Peyer's patch (tissue), 4 donors: ENCODE measurements at regions not wholly inside any gene's neighbourhood (a gene's known extent, or its start where the extent isn't known, plus 50 kb on each side); places are given as distances from the start of the nearest gene placed in this dataset.

Experiments
- DNase-seq, 3 donors: peaks; one replicate each; pipeline ENCODE4 v3.0.0-alpha.2; 2017 to 2019
- H3K27ac ChIP-seq, 4 donors: fragments of 200-600 bp; sonication (generic); one replicate each; pipeline ENCODE4 v1.5.1; 2016 to 2019
- H3K27me3 ChIP-seq, 2 donors: fragments of 200-600 bp; sonication (generic); one replicate each; pipeline ENCODE4 v1.5.1; 2019
- H3K36me3 ChIP-seq, 3 donors: fragments of 200-600 bp; sonication (generic); one replicate each; pipeline ENCODE4 v1.5.1; 2016 to 2019
- H3K4me1 ChIP-seq, 4 donors: fragments of 200-600 bp; sonication (generic); one replicate each; pipeline ENCODE4 v1.5.1; 2016 to 2019
- H3K4me3 ChIP-seq, 4 donors: fragments of 200-600 bp; sonication (generic); 1 replicate in 3 of 4; 2 replicates in 1 of 4; pipeline ENCODE4 v1.5.1; 2016 to 2019; ENCODE audit warnings: mild to moderate bottlenecking in 1 of 4
- H3K9me3 ChIP-seq, 4 donors: fragments of 200-600 bp; sonication (generic); one replicate each; pipeline ENCODE4 v1.5.1; 2016 to 2019; ENCODE audit warnings: mild to moderate bottlenecking in 1 of 4
- POLR2A ChIP-seq, 2 donors: fragments of 450-650 bp; IDR thresholded peaks; one replicate each; pipeline ENCODE4 v1.5.1; 2017; ENCODE audit warnings: antibody characterized with exemption in 2 of 2, mild to moderate bottlenecking in 2 of 2, moderate library complexity in 2 of 2
- TF ChIP-seq, protein P1 (sequence below), 6 experiments: fragments of 450-650 bp in 4 of 6; fragments of 200-600 bp in 2 of 6; sonication (generic) in 1 of 6; IDR thresholded peaks; one replicate each; pipeline ENCODE4 v1.5.1; 2017 to 2019; ENCODE audit warnings: antibody characterized with exemption in 6 of 6, mild to moderate bottlenecking in 3 of 6, moderate library complexity in 1 of 6

DNA sequence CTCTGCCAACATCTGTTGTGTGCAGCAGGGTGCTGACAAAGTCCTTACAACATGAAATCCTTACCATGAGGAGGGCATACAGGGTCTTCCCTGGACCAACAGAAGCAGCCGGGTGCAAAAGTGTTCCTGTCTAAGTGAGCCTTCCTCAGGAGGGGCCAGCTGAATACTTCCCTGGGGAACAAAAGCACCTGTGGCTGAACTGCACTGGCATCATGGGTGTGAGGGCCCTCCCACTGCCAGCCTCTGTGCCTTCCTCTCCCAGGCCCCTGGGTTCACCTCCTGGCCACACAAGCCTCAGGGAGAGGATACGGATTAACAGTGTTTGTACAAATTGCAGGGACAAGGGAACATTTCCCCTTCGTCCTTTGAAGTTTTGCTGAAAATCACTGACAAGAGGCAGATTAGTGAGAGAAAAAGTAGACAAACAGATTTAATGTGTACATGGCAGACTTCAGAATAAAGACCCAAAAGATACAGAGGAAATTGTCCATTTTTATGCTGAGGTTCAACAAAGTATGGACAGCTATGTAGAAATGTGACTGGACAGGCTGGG is 91.0 kb upstream of the PPM1J start:
- DNase-seq, result no peak
- Histone ChIP-seq H3K36me3 (no peaks in the 10 kb centered on the region), H3K9me3 (no peaks in the 10 kb centered on the region), H3K4me3 (no peak overlapping the region), H3K27ac (no peak overlapping the region), H3K4me1 (no peaks in the 10 kb centered on the region), H3K27me3 (no peaks in the 10 kb centered on the region)
- no peak for TF ChIP-seq POLR2A (IDR thresholded peaks at IDR 0.05)
- TF ChIP-seq, protein P1, sequence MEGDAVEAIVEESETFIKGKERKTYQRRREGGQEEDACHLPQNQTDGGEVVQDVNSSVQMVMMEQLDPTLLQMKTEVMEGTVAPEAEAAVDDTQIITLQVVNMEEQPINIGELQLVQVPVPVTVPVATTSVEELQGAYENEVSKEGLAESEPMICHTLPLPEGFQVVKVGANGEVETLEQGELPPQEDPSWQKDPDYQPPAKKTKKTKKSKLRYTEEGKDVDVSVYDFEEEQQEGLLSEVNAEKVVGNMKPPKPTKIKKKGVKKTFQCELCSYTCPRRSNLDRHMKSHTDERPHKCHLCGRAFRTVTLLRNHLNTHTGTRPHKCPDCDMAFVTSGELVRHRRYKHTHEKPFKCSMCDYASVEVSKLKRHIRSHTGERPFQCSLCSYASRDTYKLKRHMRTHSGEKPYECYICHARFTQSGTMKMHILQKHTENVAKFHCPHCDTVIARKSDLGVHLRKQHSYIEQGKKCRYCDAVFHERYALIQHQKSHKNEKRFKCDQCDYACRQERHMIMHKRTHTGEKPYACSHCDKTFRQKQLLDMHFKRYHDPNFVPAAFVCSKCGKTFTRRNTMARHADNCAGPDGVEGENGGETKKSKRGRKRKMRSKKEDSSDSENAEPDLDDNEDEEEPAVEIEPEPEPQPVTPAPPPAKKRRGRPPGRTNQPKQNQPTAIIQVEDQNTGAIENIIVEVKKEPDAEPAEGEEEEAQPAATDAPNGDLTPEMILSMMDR (IDR thresholded peaks at IDR 0.05), result no peak

- no peak for DNase-seq
- no peak for TF ChIP-seq POLR2A (IDR thresholded peaks at IDR 0.05)
- TF ChIP-seq, protein P1 (IDR thresholded peaks at IDR 0.05), result no peak
These were observed 90.2 kb upstream of the PPM1J start for GRCh38 chr1:112805155-112805853.

GRCh38 chr1:112803906-112804762 is 89.0 kb upstream of the PPM1J start:
- Histone ChIP-seq H3K36me3 (no peaks in the 10 kb centered on the region), H3K27ac (no peak overlapping the region), H3K4me1 (no peaks in the 10 kb centered on the region), H3K4me3 (no peak overlapping the region), H3K9me3 (no peaks in the 10 kb centered on the region), H3K27me3 (no peaks in the 10 kb centered on the region)
- TF ChIP-seq, protein P1 (IDR thresholded peaks at IDR 0.05), result peak in 4 of 6 experiments; percentile 68 to 87 (median 77)
- no peak for TF ChIP-seq POLR2A (IDR thresholded peaks at IDR 0.05)
- peak; percentile 31 to 80 (median 80) for DNase-seq

More at GRCh38 chr1:112805155-112805853, 90.2 kb upstream of the PPM1J start:
- H3K9me3 ChIP-seq, result no peaks in the 10 kb centered on the region
- no peaks in the 10 kb centered on the region for H3K36me3 ChIP-seq
- no peak overlapping the region for H3K27ac ChIP-seq
- no peaks in the 10 kb centered on the region for H3K27me3 ChIP-seq
- no peak overlapping the region for H3K4me3 ChIP-seq
- H3K4me1 ChIP-seq, result no peaks in the 10 kb centered on the region

DNA sequence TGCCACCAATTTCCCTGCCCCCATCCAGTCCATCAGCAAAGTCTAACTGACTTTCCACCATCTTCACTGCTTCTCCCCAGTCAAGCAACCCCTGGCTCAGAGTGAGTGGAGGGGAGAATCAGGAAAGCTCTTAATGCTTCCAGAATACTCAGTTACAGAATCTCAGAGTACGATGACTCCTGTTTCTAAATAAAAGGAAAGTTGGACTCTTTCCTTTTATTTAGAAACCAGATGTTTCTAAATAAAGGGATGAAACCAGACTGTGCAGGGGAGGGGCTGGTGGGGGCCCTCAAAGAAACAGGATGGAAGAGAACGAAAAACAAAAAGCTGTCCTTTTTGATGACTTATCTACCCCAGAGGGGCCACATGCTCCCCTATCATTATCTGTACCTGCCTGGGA is 85.2 kb upstream of the PPM1J start:
- no peak overlapping the region for H3K4me3 ChIP-seq
- no peaks in the 10 kb centered on the region for H3K9me3 ChIP-seq
- H3K4me1 ChIP-seq, result no peaks in the 10 kb centered on the region
- no peak overlapping the region for H3K27ac ChIP-seq
- DNase-seq, result no peak
- TF ChIP-seq, protein P1 (IDR thresholded peaks at IDR 0.05), result no peak
- no peak for TF ChIP-seq POLR2A (IDR thresholded peaks at IDR 0.05)
- no peaks in the 10 kb centered on the region for H3K36me3 ChIP-seq
- no peaks in the 10 kb centered on the region for H3K27me3 ChIP-seq

DNA sequence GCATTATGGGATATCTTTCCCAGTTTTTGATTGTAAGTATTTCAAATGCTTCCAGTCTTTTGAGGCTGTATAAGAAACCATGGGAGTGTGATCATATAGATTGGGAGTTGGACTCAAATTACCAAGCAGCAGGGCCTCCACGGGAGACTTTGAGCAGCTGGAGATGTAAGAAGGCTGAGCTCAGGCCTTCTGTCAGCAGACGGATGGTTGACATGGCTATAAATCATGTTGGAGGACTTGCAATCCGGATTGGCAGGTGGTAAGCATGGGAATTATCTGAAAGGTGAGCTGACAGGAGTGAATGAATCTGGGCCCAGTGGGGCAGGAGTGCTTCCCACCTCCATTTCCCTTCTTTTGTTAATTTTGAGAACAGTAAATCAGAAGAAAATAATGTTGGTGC is 83.2 kb upstream of the PPM1J start:
- H3K27ac ChIP-seq, result no peak overlapping the region
- H3K27me3 ChIP-seq, result no peaks in the 10 kb centered on the region
- H3K9me3 ChIP-seq, result no peaks in the 10 kb centered on the region
- no peak overlapping the region for H3K4me3 ChIP-seq
- no peaks in the 10 kb centered on the region for H3K36me3 ChIP-seq
- no peaks in the 10 kb centered on the region for H3K4me1 ChIP-seq
- no peak for TF ChIP-seq POLR2A (IDR thresholded peaks at IDR 0.05)
- TF ChIP-seq, protein P1 (IDR thresholded peaks at IDR 0.05), result no peak
- no peak for DNase-seq
